ENCODE measurements at regions not wholly inside any gene's neighbourhood (a gene's known extent, or its start where the extent isn't known, plus 50 kb on each side); places are given as distances from the start of the nearest gene placed in this dataset.

GRCh38 chr21:38949070-38949380, 143.3 kb downstream of the ETS2 start:
- Histone ChIP-seq H3K4me3 (ENCODE audit: low read depth in 1 of 2, low read length in 1 of 2) (no peak overlapping the region), H3K27me3 (no peaks in the 10 kb centered on the region), H3K36me3 (no peaks in the 10 kb centered on the region), H3K27ac (no peak overlapping the region), H3K4me1 (ENCODE audit: control insufficient read depth in 1 of 2, insufficient read depth in 1 of 2, low read depth in 1 of 2, low read length in 1 of 2) (no peaks in the 10 kb centered on the region), H3K9me3 (peaks cover 4% of the 10 kb centered on the region)
- no peak for TF ChIP-seq CTCF (IDR thresholded peaks at IDR 0.05)

- H3K27ac ChIP-seq, result no peak overlapping the region
- no peak overlapping the region for H3K4me3 ChIP-seq (ENCODE audit: low read depth in 1 of 2, low read length in 1 of 2)
- no peaks in the 10 kb centered on the region for H3K4me1 ChIP-seq (ENCODE audit: control insufficient read depth in 1 of 2, insufficient read depth in 1 of 2, low read depth in 1 of 2, low read length in 1 of 2)
- no peaks in the 10 kb centered on the region for H3K27me3 ChIP-seq
- no peaks in the 10 kb centered on the region for H3K36me3 ChIP-seq
- H3K9me3 ChIP-seq, result peaks cover 4% of the 10 kb centered on the region
- TF ChIP-seq CTCF (IDR thresholded peaks at IDR 0.05), result no peak
These were observed 142.8 kb downstream of the ETS2 start for GRCh38 chr21:38948377-38949069.

GRCh38 chr21:38945545-38946245, 140.0 kb downstream of the ETS2 start:
- TF ChIP-seq CTCF (IDR thresholded peaks at IDR 0.05), result no peak
- H3K4me1 ChIP-seq (ENCODE audit: control insufficient read depth in 1 of 2, insufficient read depth in 1 of 2, low read depth in 1 of 2, low read length in 1 of 2), result no peaks in the 10 kb centered on the region
- H3K36me3 ChIP-seq, result no peaks in the 10 kb centered on the region
- peaks cover 4% of the 10 kb centered on the region for H3K9me3 ChIP-seq
- H3K4me3 ChIP-seq (ENCODE audit: low read depth in 1 of 2, low read length in 1 of 2), result no peak overlapping the region
- H3K27me3 ChIP-seq, result no peaks in the 10 kb centered on the region
- H3K27ac ChIP-seq, result no peak overlapping the region

- H3K27ac ChIP-seq, result no peak overlapping the region
- no peaks in the 10 kb centered on the region for H3K27me3 ChIP-seq
- H3K9me3 ChIP-seq, result no peaks in the 10 kb centered on the region
- H3K4me3 ChIP-seq (ENCODE audit: low read depth in 1 of 2, low read length in 1 of 2), result no peak overlapping the region
- no peaks in the 10 kb centered on the region for H3K4me1 ChIP-seq (ENCODE audit: control insufficient read depth in 1 of 2, insufficient read depth in 1 of 2, low read depth in 1 of 2, low read length in 1 of 2)
- H3K36me3 ChIP-seq, result no peaks in the 10 kb centered on the region
- TF ChIP-seq CTCF (IDR thresholded peaks at IDR 0.05), result no peak
These were observed 139.2 kb downstream of the ETS2 start for GRCh38 chr21:38944903-38945302.

- no peak for TF ChIP-seq CTCF (IDR thresholded peaks at IDR 0.05)
- Histone ChIP-seq H3K4me3 (ENCODE audit: low read depth in 1 of 2, low read length in 1 of 2) (no peak overlapping the region), H3K36me3 (no peaks in the 10 kb centered on the region), H3K27me3 (no peaks in the 10 kb centered on the region), H3K9me3 (no peaks in the 10 kb centered on the region), H3K4me1 (ENCODE audit: control insufficient read depth in 1 of 2, insufficient read depth in 1 of 2, low read depth in 1 of 2, low read length in 1 of 2) (no peaks in the 10 kb centered on the region), H3K27ac (no peak overlapping the region)
These were observed 138.7 kb downstream of the ETS2 start for GRCh38 chr21:38944402-38944801.
